Kidney epithelial cell (primary cell): ENCODE measurements at regions not wholly inside any gene's neighbourhood (a gene's known extent, or its start where the extent isn't known, plus 50 kb on each side); places are given as distances from the start of the nearest gene placed in this dataset.

Experiments
- DNase-seq: peaks from one replicate; pipeline ENCODE4 v3.0.0-alpha.2; 2010; ENCODE audit warnings: low read depth
- H3K27me3 ChIP-seq: 2 replicates; pipeline ENCODE4 v1.6.0; 2011; ENCODE audit warnings: low read length; ENCODE audit not compliant: control insufficient read depth, insufficient read depth
- H3K36me3 ChIP-seq: 2 replicates; pipeline ENCODE4 v1.5.1; 2011; ENCODE audit warnings: low read length; ENCODE audit not compliant: control insufficient read depth, insufficient read depth
- H3K4me3 ChIP-seq: 2 replicates; pipeline ENCODE4 v1.5.1; 2011; ENCODE audit warnings: low read depth, mild to moderate bottlenecking, control low read depth, low read length
- CTCF ChIP-seq: IDR thresholded peaks from 2 replicates; pipeline ENCODE4 v1.5.1; 2011; ENCODE audit warnings: mild to moderate bottlenecking, moderate library complexity, low read length, control low read depth, inconsistent platforms; ENCODE audit not compliant: insufficient read depth, poor library complexity, severe bottlenecking

DNA sequence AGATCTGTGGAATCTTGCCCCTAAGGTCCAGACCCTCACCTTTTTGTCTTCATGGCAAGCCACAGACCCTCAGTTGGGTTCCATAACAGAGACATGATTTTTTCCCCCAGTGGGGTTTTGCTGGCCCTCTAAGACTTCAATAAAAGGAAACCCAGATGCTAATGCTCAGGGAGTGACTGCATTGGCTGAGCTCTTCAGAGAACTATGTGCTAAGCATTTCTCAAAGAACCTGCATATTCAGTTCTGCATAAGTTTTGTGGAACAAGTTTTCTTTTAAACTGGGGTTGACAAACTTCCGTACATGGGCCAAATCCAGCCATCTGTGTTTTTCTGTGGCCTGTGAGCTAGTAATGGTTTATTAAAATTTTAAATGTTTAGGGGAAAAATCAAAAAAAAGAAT is 159.8 kb upstream of the GDNF start:
- no peaks in the 10 kb centered on the region for H3K36me3 ChIP-seq
- H3K27me3 ChIP-seq = no peaks in the 10 kb centered on the region
- H3K4me3 ChIP-seq = no peak overlapping the region
- no peak for DNase-seq
- no peak for TF ChIP-seq CTCF

GRCh38 chr5:37996918-37997317 is 157.1 kb upstream of the GDNF start:
- Histone ChIP-seq H3K4me3 (no peak overlapping the region), H3K36me3 (no peaks in the 10 kb centered on the region), H3K27me3 (no peaks in the 10 kb centered on the region)
- TF ChIP-seq CTCF = no peak
- no peak for DNase-seq

- Histone ChIP-seq H3K4me3 (no peak overlapping the region), H3K27me3 (no peaks in the 10 kb centered on the region), H3K36me3 (no peaks in the 10 kb centered on the region)
- no peak for TF ChIP-seq CTCF
- no peak for DNase-seq
Observed at GRCh38 chr5:37994729-37995128, 154.9 kb upstream of the GDNF start.

DNA sequence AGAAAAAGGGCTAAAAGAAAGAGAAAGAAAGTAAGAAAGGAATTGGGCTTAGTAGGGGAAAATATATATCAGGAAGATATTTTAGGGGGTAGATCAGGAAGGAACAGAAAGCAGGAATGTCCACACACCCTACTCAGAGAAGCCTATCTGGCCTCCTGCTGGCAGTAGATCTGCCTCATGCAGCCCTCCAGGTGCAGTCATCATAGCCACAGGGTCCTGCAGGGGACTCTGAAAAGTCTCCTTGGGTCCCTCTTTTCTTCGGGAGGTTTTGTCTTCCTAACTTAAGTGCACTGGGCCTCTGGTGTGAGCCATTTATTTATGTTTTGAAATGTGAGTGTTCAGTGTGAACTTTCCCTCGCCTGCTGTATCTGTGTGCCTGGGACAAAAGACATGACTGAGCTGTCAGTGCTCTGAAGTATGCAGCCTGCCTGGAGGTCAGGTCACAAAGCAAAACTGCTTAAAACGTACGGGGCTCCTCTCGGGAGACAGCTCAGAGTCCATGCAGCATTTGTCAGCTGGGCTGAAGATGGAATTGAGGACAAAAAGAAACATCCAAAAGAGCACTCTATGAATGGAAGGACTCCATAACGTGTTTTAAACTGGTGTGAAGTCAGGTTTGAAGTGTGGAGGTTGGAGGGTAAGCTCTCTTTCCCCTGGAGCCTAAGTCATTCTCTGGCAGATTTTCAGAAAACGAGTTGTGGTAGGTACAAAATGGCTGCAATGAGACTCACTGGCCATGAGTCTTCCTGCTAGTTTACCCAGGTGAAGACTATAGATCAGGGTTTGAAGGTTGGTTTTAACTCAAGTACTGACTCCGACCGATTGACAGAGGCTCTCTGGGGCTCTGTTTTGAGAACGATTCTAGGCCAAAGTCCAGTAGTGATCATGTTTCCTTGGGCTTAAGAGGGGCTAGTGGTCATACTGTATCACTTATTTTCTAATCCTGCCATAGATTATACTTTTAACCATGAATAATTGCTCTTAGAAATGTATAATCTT is 151.8 kb upstream of the GDNF start:
- DNase-seq = no peak
- Histone ChIP-seq H3K4me3 (no peak overlapping the region), H3K36me3 (no peaks in the 10 kb centered on the region), H3K27me3 (no peaks in the 10 kb centered on the region)
- TF ChIP-seq CTCF = no peak

DNA sequence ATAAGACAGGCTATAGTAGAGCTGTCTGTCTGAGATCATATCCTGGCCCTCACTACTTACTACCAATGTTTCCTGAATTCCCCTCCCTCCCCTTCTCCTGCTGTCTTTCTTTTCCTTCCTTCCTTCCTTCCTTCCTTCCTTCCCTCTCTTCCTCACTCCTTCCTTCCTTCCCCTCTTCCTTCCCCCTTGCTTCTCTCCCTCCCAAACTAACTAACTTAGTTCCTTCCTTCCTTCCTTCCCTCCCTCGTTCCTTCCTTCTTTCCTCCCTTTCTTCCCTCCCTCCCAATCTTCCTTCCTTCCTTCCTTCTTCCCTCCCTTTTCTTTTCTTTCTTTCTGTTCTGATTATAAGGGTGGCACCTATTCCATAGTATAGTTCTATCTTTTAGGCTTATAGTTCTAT is 150.0 kb upstream of the GDNF start:
- no peak for DNase-seq

More for the DNA sequence above, 150.0 kb upstream of the GDNF start:
- Histone ChIP-seq H3K4me3 (no peak overlapping the region), H3K27me3 (no peaks in the 10 kb centered on the region), H3K36me3 (no peaks in the 10 kb centered on the region)
- no peak for TF ChIP-seq CTCF
